Neural crest cell (in vitro differentiated cells): ENCODE measurements at regions not wholly inside any gene's neighbourhood (a gene's known extent, or its start where the extent isn't known, plus 50 kb on each side); places are given as distances from the start of the nearest gene placed in this dataset.

ENCODE experiments used
- DNase-seq: peaks from one replicate; pipeline ENCODE4 v3.0.0; 2021; ENCODE audit warnings: low read depth, mixed read lengths, low spot score
- H3K27ac Mint-ChIP-seq: one replicate; pipeline ENCODE4 v1.8.0; 2021; ENCODE audit warnings: mild to moderate bottlenecking, mixed read lengths; ENCODE audit not compliant: unreplicated experiment
- H3K27me3 Mint-ChIP-seq: 2 replicates; pipeline ENCODE4 v1.8.0; 2021; ENCODE audit warnings: low read depth, mild to moderate bottlenecking, mixed read lengths
- H3K36me3 Mint-ChIP-seq: 2 replicates; pipeline ENCODE4 v1.8.0; 2021; ENCODE audit warnings: low read depth, mild to moderate bottlenecking, mixed read lengths
- H3K4me1 Mint-ChIP-seq: 2 replicates; pipeline ENCODE4 v1.8.0; 2021; ENCODE audit warnings: mixed read lengths
- H3K4me3 Mint-ChIP-seq: one replicate; pipeline ENCODE4 v1.8.0; 2021; ENCODE audit warnings: mild to moderate bottlenecking, mixed read lengths
- H3K9me3 Mint-ChIP-seq: 2 replicates; pipeline ENCODE4 v1.8.0; 2021; ENCODE audit warnings: mixed read lengths
- CTCF ChIP-seq: fragments of 200-600 bp; sonication (generic); conservative IDR thresholded peaks from 2 replicates; pipeline ENCODE4 v1.5.0; 2021; ENCODE audit warnings: antibody characterized with exemption, mild to moderate bottlenecking

DNA sequence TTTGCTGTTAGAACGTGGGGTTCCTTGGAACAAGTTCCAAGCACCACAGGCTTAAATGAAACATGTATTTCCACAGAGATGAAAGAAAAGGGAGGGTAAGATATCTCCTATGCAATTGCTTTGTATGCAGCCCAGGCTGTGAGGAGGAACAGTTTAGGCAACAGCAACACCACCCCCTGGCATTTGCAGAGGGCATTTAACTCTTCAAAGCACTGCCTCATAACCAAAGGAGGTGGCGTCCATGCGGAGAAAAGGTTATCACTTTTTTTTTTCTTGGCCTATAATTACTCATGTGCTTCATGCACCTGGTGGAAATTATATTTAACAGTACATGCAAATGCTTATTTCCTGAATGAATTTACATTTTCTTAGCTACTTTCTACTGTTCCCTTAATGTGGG lies 286.0 kb downstream of the LPIN1 start:
- no peak for TF ChIP-seq CTCF
- DNase-seq, result no peak

DNA sequence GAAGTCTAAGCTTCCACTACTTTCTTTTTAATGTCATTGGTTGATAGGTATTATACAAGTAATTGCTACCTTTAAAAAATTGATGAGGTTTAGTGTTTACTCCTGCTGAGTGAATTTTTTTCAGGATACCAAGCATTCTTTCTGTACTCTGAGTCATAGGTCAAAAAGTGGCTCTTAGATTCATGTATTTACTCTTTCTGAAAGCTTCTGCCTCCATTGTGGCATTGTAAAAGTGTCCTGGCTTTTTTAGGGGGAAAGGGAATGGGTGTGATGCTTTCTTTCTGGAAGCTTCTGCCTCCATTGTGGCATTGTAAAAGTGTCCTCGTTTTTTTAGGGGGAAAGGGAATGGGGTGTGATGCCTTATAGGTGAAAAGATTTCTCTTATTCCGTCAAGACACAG lies 286.5 kb downstream of the LPIN1 start:
- no peak for DNase-seq
- no peaks in the 10 kb centered on the region for H3K4me1 Mint-ChIP-seq
- no peak for TF ChIP-seq CTCF
- no peaks in the 10 kb centered on the region for H3K27me3 Mint-ChIP-seq
- peaks cover 3% of the 10 kb centered on the region for H3K36me3 Mint-ChIP-seq
- H3K9me3 Mint-ChIP-seq, result peaks cover 2% of the 10 kb centered on the region
- H3K27ac Mint-ChIP-seq, result no peak overlapping the region
- H3K4me3 Mint-ChIP-seq, result no peak overlapping the region

More for the DNA sequence above, 286.0 kb downstream of the LPIN1 start:
- no peak overlapping the region for H3K4me3 Mint-ChIP-seq
- H3K27me3 Mint-ChIP-seq, result no peaks in the 10 kb centered on the region
- H3K9me3 Mint-ChIP-seq, result peaks cover 2% of the 10 kb centered on the region
- no peak overlapping the region for H3K27ac Mint-ChIP-seq
- H3K36me3 Mint-ChIP-seq, result peaks cover 3% of the 10 kb centered on the region
- no peaks in the 10 kb centered on the region for H3K4me1 Mint-ChIP-seq

- Mint-ChIP-seq H3K4me1 (no peaks in the 10 kb centered on the region), H3K4me3 (no peak overlapping the region), H3K36me3 (peaks cover 3% of the 10 kb centered on the region), H3K27me3 (no peaks in the 10 kb centered on the region), H3K27ac (no peak overlapping the region), H3K9me3 (peaks cover 2% of the 10 kb centered on the region)
- no peak for TF ChIP-seq CTCF
- no peak for DNase-seq
Measured at GRCh38 chr2:12033494-12033893, 287.1 kb downstream of the LPIN1 start.

DNA sequence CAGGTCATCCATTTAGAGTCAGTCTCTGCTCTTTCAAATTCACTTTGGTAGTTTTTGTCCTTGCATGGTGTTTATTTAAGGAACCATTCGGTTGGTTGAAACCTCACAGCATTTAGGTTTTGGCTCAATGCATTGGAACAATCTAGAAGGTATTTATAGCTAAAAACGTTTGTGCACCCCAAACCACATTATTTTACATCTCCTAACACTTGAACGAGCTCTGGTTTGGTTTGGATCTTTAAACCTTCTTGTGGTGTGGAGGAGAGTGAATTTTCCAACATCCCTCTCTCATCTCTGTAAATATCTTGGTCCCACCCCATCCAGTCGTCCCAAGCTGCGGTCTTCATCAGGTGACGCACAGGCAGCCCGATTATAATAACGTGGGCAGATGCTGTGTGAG lies 287.9 kb downstream of the LPIN1 start:
- Mint-ChIP-seq H3K4me1 (no peaks in the 10 kb centered on the region), H3K27me3 (no peaks in the 10 kb centered on the region), H3K9me3 (peaks cover 2% of the 10 kb centered on the region), H3K36me3 (peaks cover 3% of the 10 kb centered on the region), H3K27ac (no peak overlapping the region), H3K4me3 (no peak overlapping the region)
- no peak for TF ChIP-seq CTCF
- no peak for DNase-seq

DNA sequence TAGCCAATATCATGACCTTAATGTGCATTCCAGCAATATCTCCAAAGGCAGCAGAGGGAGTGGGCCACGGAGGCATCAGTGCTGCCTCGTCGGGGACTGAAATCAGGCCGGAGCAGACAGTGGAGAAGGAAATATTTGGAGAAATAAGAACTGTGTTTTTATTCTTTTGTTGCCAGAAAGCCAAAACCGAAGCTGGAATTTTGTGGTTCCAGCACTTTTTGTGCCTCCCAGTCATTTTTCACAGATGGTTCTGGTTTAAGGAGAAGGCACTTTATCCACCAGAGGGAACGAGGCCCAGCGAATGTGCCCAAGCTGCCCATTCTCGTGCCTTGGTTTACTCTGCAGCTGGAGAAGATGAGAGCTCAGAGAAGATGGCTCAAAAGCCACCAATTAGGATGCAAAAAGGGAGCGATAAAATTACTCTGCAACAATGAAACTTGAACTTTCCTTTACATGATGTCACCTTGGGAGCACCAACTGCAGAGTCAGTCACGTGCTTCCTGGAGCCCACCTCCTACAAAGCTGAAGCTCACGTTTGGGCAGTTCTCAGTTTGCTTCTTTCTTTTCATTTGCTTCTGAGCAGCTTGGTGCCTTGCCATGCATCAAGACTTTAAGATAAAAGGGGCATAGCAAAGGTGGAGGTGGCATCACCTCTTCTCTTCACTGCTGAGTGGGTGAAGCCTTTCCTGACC lies 288.7 kb downstream of the LPIN1 start:
- no peak for TF ChIP-seq CTCF
- no peak overlapping the region for H3K27ac Mint-ChIP-seq
- H3K27me3 Mint-ChIP-seq, result no peaks in the 10 kb centered on the region
- H3K4me1 Mint-ChIP-seq, result no peaks in the 10 kb centered on the region
- peaks cover 2% of the 10 kb centered on the region for H3K9me3 Mint-ChIP-seq
- no peak overlapping the region for H3K4me3 Mint-ChIP-seq
- no peak for DNase-seq
- H3K36me3 Mint-ChIP-seq, result peaks cover 3% of the 10 kb centered on the region
